Mucosa of descending colon (tissue), 3 donors: ENCODE measurements at regions not wholly inside any gene's neighbourhood (a gene's known extent, or its start where the extent isn't known, plus 50 kb on each side); places are given as distances from the start of the nearest gene placed in this dataset.

ENCODE experiments used
- ATAC-seq: fragments of 200-7000 bp; cut with Tn5 transposase; one replicate; pipeline ENCODE4 v1.9.1; 2020; ENCODE audit warnings: mild to moderate bottlenecking, moderate library complexity
- DNase-seq, 3 donors: peaks; one replicate each; pipeline ENCODE4 v3.0.0-alpha.2; 2020
- H3K36me3 ChIP-seq: fragments of 200-600 bp; one replicate; pipeline ENCODE4 v1.8.0; 2021; ENCODE audit warnings: low read depth, mild to moderate bottlenecking
- H3K4me1 ChIP-seq: fragments of 200-600 bp; one replicate; pipeline ENCODE4 v1.8.0; 2021; ENCODE audit warnings: low read depth, mild to moderate bottlenecking
- H3K4me3 ChIP-seq: fragments of 200-600 bp; one replicate; pipeline ENCODE4 v1.8.0; 2021; ENCODE audit warnings: mild to moderate bottlenecking
- H3K9me3 ChIP-seq: fragments of 200-600 bp; one replicate; pipeline ENCODE4 v1.8.0; 2021; ENCODE audit warnings: mild to moderate bottlenecking
- CTCF ChIP-seq: fragments of 200-600 bp; IDR thresholded peaks from one replicate; pipeline ENCODE4 v1.8.0; 2022; ENCODE audit warnings: antibody characterized with exemption, mild to moderate bottlenecking
- intact Hi-C, 2 donors: fragments of 100-400 bp; cut with DNase I in 1 of 2; cut with micrococcal nuclease in 1 of 2; formaldehyde crosslinking; loops; one replicate each; pipeline versions ENCODE4 v1.11.0 to v1.11.1; 2022; cut with DNase I, micrococcal nuclease
- donor health status: DM: no; HTN: no; CAD: no; lungs with moderate emphysema.
- donor health status: DM: no; HTN: no; CAD: no.
- donor health status: DM: no; HTN: yes; CAD: no.

GRCh38 chr5:173435447-173435846 is 107.2 kb upstream of the STC2 start:
- DNase-seq (no peak), ATAC-seq (no peak)
- H3K4me3 ChIP-seq = no peak overlapping the region
- intact Hi-C loops = no loop called here
- no peaks in the 10 kb centered on the region for H3K9me3 ChIP-seq
- no peak for TF ChIP-seq CTCF
- H3K36me3 ChIP-seq = no peaks in the 10 kb centered on the region
- no peaks in the 10 kb centered on the region for H3K4me1 ChIP-seq

GRCh38 chr5:173434270-173434669 is 106.1 kb upstream of the STC2 start:
- intact Hi-C loops = no loop called here
- no peaks in the 10 kb centered on the region for H3K9me3 ChIP-seq
- no peaks in the 10 kb centered on the region for H3K36me3 ChIP-seq
- ATAC-seq = no peak
- H3K4me1 ChIP-seq = no peaks in the 10 kb centered on the region
- no peak for DNase-seq
- no peak overlapping the region for H3K4me3 ChIP-seq
- no peak for TF ChIP-seq CTCF

- intact Hi-C loops = no loop called here
These were observed 102.2 kb upstream of the STC2 start for GRCh38 chr5:173430394-173430793.

GRCh38 chr5:173429489-173430150 is 101.4 kb upstream of the STC2 start:
- no peak overlapping the region for H3K4me3 ChIP-seq
- intact Hi-C loops = no loop called here
- ATAC-seq (no peak), DNase-seq (no peak)
- no peak for TF ChIP-seq CTCF
- H3K9me3 ChIP-seq = no peaks in the 10 kb centered on the region
- H3K4me1 ChIP-seq = no peaks in the 10 kb centered on the region
- no peaks in the 10 kb centered on the region for H3K36me3 ChIP-seq

More at GRCh38 chr5:173430394-173430793, 102.2 kb upstream of the STC2 start:
- H3K9me3 ChIP-seq = no peaks in the 10 kb centered on the region
- H3K36me3 ChIP-seq = no peaks in the 10 kb centered on the region
- TF ChIP-seq CTCF = no peak
- DNase-seq = no peak
- H3K4me1 ChIP-seq = no peaks in the 10 kb centered on the region
- no peak overlapping the region for H3K4me3 ChIP-seq
- no peak for ATAC-seq

GRCh38 chr5:173423452-173424117 is 95.4 kb upstream of the STC2 start:
- no peak overlapping the region for H3K4me3 ChIP-seq
- intact Hi-C loops = no loop called here
- TF ChIP-seq CTCF = no peak
- no peaks in the 10 kb centered on the region for H3K36me3 ChIP-seq
- no peak for DNase-seq
- no peak for ATAC-seq
- peaks cover 4% of the 10 kb centered on the region for H3K9me3 ChIP-seq
- H3K4me1 ChIP-seq = no peaks in the 10 kb centered on the region
